Body of pancreas (tissue), 4 donors: ENCODE measurements at regions not wholly inside any gene's neighbourhood (a gene's known extent, or its start where the extent isn't known, plus 50 kb on each side); places are given as distances from the start of the nearest gene placed in this dataset.

Experiments
- POLR2A ChIP-seq, 3 donors: fragments of 450-650 bp; IDR thresholded peaks; one replicate each; pipeline ENCODE4 v1.6.1; 2016; ENCODE audit warnings: antibody characterized with exemption in 3 of 3, mild to moderate bottlenecking in 2 of 3
- TF ChIP-seq, protein P1 (sequence below), 7 experiments: fragments of 450-650 bp in 4 of 7; fragments of 200-600 bp in 3 of 7; sonication (generic) in 3 of 7; IDR thresholded peaks; one replicate each; pipeline ENCODE4 v1.5.1; 2016 to 2019; ENCODE audit warnings: antibody characterized with exemption in 7 of 7

DNA sequence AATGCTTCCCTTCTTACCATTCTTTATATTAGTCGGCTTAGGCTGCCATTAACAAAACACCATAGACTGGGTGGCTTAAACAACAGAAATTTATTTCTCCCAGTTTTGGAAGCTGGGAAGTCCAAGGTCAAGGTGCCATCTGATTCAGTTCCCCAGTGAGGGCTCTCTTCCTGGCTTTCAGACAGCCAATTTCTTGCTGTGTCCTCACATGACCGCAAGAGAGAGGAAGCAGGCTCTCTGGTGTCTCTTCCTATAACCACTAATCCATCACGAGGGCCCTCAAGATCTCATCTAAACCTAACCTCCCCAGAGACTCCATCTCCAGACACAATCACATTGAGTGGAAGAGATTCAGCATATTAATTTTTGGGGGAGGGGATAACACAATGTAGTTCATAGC, 193.0 kb upstream of the SGK1 start:
- TF ChIP-seq, protein P1, sequence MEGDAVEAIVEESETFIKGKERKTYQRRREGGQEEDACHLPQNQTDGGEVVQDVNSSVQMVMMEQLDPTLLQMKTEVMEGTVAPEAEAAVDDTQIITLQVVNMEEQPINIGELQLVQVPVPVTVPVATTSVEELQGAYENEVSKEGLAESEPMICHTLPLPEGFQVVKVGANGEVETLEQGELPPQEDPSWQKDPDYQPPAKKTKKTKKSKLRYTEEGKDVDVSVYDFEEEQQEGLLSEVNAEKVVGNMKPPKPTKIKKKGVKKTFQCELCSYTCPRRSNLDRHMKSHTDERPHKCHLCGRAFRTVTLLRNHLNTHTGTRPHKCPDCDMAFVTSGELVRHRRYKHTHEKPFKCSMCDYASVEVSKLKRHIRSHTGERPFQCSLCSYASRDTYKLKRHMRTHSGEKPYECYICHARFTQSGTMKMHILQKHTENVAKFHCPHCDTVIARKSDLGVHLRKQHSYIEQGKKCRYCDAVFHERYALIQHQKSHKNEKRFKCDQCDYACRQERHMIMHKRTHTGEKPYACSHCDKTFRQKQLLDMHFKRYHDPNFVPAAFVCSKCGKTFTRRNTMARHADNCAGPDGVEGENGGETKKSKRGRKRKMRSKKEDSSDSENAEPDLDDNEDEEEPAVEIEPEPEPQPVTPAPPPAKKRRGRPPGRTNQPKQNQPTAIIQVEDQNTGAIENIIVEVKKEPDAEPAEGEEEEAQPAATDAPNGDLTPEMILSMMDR (IDR thresholded peaks at IDR 0.05) = no peak
- TF ChIP-seq POLR2A (IDR thresholded peaks at IDR 0.05) = no peak
